Stimulated activated CD4-positive, alpha-beta T cell treated with anti-CD3 and anti-CD28 coated beads, Interleukin-1b, Interleukin-23, amount 100 ng/mL, for 48 hours (primary cell): ENCODE measurements at regions not wholly inside any gene's neighbourhood (a gene's known extent, or its start where the extent isn't known, plus 50 kb on each side); places are given as distances from the start of the nearest gene placed in this dataset.

Source experiments
- DNase-seq: peaks from one replicate; pipeline ENCODE4 v3.0.0-alpha.2; 2020

DNA sequence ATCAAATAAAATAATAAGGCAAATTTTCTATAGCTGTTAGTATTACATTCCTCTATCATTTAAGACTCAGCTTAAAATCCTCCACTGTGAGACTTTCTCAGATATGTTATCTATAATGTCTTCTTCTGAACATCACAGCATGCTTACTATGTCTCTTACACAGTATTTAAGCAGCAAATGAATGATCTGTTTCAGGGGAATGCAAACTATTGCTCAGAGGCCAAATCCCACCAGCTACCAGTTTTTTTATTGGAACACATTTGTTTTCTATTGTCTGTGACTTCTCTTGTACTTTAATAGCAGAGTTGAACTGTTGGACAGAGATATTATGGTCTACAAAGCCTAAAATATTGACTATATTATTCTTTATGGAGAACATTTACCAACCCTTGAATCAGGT is 59.6 kb downstream of the C3orf38 start:
- no peak for DNase-seq

DNA sequence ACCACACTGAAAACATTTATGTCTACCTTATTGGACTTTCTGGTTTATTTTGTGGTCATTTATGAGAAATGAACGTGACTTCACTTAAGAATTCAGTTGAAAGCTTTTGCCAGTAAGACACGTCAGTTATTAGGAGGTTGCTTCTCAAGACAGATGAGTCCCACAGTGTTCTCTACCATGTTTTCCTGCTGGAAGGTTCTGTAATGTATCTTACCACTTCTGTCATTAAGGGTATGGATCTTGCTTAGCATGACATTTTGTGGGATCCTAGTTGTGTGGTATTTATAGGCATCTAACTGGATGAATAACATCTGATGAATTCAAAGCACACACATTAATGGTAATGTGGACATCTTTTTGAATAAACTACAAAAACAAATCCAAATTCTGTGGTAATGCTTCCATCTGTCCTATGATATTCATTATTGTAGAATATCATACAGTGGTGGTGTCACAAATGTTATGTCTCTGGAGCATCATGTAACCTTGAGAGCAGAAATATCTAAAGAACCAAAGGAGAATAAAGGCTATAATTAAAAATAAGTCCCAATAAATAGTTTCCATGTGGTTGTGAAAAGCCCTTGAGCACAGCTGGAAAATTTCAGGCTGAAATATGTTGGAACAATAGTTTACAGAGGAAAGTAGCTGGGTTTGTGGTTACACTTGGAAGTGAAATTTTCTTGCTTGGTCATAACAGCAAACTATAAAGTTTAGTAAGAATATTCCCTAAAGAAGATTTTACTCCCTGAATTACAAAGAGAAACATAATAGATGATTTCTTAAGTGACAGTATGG is 61.5 kb downstream of the C3orf38 start:
- no peak for DNase-seq

DNA sequence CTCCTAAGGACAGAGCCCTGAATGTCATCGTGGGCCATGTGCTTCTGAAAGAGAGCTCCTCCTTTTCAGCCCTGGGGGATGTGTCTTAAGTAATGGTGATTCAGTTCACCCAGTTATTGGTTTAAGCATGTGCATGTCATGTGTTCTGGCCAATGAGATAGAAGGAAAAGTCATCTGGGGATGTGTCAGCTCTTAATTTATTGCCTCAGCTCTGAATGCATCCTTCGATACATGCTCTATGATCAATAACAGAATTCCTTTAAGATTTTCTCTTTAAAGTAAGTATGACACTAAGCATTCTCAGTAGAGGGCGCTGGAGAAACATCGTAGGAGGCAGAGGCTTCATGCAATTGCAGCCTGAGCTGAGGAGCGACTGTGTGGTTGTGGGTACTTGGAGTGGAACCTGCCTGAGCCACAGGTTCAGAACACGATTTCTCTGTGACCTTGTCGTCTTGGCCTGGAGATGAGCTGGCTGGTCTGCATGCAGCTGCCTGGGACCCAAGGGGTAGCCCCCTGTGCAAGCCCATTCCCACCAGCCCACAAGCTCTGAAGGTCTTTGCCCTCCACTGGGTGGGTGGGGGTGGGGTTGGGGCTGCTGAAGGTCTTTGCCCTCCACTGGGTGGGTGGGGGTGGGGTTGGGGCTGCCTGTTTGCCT is 69.5 kb downstream of the C3orf38 start:
- DNase-seq: peak; percentile 8

DNA sequence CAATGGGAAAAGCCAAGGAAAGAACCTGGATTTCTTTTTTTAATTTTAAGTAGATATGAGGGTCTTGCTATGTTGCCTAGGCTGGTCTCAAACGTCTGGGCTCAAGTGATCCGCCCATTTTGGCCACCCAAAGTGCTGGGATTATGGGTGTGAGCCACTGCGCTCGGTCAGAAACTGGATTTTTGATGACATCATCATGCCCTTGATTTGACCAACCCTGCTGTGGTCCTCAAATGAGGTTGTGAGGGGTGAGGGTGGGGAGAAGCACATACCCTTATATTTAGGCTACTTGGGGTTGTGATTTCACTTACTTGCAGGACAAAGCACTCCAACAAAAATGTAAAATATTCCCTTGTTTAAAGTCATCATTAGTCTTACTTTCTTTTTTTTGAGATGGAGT is 70.4 kb downstream of the C3orf38 start:
- DNase-seq: no peak

DNA sequence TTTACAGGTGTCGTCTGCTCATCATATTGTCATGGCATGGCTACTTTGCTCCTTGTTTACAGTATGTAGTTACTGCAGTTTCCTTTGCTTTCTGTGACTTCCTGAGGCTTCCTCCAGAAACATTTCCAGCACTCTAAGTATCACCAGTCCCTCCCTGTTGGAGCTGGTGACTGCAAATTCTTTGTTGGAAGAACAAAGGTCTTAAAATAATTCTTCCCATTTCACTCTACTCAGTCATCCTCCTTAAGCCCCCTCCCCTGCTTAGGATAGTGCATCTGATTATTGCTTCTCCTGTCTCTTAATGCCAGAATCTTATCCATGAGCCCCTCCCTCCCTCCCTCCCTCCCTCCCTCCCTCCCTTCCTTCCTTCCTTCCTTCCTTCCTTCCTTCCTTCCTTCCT is 72.0 kb downstream of the C3orf38 start:
- no peak for DNase-seq

DNA sequence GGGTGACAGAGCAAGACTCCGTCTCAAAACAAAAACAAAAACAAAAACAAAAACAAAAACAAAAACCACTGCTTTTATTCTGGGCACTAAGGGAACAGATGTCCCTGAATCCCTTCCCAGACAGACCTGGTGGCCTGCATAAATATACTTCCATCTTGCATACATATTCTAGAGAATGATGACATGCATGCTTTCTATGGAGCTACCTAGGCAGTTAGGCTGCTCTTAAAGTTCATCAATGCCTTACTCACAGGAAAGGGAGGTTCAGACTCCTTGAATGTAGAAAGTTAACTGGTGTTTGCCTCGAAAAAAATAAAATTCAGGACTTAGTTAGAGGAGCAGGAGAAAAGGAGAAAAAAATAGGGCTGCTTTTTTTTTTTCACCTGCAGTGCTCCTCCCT is 72.6 kb downstream of the C3orf38 start:
- DNase-seq: no peak

DNA sequence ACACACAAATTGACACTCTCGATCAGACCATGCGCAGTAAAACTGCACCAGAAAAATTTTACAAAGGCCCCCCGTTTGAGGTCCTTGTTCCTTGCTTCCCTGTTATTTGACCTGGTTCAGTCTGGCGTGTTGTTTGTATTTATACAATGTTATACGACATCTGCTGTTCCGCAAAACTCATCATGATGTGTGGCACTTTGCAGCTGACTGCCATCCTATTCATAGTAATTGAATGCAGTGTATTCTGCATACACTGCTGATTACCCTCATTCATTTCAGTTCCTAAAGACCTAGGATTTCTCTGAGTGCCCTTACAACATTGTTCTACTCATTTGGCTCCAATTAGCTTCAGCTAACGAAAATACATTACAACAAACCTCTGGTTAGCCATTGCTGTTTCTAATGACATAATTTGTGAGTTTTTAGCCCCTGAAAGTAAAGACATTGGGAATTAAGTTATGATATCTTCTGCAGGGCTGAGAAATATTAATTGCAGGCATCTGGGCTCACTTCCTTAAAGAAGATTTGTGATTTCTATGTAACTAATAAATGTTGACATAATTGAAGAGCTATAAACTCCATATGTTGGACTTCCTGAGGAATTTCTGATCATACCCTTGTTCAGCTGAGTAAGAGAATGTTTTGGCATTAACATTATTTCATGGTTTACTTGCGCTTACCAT is 75.7 kb downstream of the C3orf38 start:
- no peak for DNase-seq

DNA sequence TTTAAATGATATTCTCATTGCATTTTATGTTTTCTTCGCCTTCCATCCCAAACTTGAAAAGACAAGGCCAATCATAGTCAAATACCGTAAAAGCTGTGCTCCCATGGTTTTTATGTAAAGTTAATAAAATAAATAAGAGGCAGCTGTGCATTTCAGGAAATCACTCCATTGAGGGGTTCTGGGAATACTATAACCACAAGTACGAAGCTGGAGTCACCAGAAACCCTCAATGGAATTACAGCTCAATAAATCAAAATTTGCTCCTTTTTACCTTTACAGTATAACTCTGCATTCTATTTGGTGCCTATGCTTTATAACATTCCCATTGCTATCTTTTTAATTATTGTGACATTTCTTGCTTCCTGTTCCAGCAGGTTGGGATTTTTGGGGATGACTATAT is 77.2 kb downstream of the C3orf38 start:
- no peak for DNase-seq

DNA sequence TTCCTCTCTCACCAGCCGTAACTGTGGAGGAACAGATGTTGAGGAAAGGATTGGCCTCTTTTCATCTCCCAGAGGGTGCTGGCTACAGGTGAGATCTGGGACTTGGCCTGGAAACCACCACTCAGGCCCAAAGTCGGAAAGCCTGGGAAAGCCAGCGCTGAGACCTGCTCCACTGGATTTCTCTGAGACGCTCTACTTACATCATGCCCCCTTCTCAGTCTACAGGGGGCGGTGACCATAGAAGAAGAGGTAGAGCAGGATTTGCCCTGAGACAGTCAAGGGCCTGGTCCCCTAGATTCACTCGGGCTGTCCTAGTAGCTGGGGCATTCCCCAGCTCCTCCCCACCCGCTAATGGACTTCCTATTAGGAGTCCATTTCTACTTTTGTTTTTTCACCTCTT is 80.9 kb downstream of the C3orf38 start:
- no peak for DNase-seq

DNA sequence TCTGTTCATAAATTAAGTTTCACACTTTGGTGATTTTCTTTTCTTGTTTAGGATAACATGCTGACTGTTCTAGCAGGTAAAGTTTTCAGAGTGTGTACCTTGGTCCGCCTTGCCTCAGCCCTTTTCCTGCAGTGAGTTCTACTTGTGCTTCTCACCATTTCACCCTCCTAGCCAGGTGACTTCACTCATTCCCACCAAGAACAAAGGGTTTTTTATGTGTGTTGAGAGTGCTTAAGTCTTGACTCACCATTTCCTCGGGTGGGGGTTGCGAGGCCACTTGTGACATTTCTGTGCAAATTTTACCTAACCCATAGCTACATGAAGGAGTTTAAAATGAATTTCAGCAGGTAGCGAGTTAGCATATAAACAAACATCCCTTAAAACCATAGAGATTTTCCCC is 81.4 kb downstream of the C3orf38 start:
- no peak for DNase-seq

DNA sequence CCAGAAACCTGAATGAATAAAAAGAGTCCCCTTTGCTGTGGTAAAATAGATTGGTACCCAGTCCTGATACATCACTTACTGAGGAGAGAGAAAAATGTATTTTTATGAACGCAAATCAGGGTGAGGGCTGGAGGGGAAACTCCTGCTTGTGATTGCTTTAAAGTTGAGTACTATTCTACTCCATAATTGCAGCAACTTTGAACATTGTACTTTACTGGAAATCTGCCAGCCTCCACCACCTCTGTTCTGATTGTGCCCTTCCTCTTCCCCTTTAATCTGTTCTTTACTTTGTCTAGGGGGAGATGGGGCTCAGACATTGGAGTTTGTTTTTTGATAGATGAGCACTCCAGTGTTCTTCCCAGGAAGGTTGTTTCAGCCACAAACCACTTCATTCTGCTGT is 81.9 kb downstream of the C3orf38 start:
- no peak for DNase-seq

DNA sequence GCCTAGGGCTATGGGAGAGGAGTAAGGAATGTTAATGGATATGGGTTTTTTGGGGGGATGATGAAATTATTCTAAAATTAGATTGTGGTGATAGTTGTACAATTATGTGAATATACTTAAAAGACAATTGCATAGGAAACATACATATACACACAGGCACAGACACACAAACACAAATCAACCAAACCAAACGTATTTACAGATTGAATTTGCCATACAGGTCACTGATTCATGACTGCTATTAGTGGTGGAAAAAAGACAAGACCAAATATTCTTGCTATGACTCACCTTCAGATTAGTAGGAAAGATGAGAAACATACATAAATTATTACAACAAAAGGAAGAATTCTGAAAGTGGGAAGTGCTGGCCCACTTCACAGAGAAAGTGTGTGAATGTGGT is 85.3 kb downstream of the C3orf38 start:
- no peak for DNase-seq

DNA sequence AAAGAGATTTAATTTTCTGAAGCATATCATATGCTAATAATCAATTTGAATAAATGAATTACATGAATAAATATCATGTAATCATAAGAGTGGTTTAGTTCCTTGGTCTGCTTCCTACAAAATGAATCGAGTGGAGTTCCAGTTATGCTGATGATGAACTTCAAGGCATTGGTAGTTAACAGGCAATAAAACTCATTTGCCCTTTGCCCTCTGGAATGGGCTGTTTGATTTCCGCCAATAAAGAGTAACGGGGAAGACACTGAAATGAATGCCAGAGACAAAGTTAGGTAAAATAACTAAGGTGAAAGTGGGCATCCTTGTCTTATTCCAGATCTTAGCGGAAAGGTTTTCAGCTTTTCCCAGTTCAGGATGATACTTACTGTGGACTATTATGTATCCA is 90.1 kb downstream of the C3orf38 start:
- no peak for DNase-seq

DNA sequence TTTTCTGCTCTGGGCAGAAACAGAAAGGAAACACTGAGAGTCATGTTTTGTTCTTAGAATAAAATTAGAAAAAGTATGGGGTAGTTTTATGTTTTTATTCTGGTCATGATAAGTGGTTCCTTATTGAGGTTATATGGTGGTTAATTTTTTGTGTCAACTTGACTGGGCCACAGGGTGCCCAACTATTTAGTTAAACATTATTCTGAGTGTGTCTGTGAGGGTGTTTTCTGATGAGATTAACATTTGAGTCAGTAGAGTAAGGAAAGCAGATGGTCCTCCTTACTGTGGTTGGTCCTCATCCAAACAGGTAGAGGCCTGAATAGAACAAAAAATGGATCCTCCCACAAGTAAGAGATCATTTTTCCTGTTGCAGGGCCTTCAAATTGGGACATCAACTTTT is 98.9 kb downstream of the C3orf38 start:
- no peak for DNase-seq

DNA sequence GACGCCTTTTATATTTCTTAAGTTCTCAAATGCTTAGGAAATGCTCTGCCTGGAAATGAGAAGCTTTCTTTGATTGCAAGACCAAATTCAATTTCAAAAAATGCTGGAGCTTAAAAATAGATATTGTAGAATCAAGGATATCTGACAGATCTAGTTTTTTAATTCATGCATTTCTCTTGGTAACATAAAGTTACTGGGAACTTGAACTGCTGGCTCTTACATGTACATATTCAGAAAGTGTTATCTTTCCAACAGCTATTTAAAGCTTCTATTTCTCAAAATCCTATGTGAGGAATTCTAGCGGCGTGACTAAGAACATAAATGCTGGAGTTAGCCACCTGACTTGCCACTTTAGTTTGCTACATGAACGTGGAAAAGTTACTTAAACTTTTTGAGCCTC is 109.3 kb downstream of the C3orf38 start:
- no peak for DNase-seq

DNA sequence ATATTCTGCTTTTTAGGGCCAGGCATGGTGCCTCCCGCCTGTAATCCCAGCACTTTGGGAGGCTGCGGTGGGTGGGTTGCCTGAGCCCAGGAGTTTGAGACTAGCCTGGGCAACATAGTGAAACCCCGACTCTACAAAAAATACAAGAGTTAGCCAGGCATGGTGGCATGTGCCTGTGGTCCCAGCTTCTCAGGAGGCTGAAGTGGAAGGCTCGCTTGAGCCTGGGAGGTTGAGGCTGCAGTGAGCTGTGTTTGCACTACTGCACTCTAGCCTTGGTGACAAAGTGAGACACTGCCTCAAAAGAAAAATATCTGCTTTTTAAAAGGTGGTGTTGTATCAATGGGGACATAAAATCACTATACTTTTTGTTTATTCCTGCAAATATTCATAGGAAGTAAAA is 112.8 kb downstream of the C3orf38 start:
- no peak for DNase-seq

DNA sequence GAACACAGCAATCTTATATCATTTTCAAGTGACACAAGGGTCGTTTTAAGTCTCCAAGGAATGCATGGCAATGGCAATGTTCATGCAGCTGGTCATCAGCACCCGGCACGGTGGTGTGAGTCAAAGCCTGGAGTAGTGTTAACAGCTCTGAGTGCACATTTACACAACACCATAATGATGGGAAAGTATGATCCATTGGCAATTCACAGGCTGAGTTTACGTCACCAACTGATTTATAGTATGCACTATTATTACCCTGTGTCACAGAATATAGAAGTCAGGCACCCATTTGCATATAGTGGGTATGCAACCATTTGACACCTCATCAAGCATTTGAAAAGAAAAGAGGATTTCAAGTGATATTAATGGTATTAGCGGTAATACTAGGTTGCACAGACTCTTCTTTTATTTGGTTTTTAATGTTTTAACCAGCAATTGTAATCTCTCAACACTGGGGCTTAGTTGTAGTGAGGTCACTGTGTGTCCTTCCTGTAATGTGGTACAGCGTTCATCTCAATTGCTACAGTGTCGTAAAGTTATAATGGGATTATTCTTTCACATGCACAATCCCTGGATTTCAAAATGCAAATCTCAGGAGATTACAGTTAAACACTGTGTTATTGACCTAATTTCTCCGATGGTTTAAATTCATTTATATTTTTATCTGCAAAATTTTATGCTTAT is 113.8 kb downstream of the C3orf38 start:
- no peak for DNase-seq

DNA sequence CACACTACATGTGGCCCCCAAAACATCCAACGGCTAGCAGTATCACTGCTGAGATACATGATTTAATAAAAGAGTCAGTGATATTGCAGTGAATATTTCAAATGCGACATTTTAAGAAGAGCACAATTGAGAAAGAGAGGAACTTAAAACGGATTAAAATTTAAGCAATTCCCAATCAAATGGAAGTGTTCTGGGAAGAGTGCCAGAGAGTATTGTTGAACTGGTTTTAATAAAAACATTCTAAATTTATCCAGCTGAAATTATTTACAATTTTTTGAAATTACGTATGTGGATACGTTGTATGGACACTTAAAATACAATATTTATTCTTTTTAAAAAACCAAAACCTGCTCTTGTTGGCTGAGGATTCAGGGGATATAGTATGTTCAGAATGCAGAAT is 117.7 kb downstream of the C3orf38 start:
- DNase-seq: no peak

DNA sequence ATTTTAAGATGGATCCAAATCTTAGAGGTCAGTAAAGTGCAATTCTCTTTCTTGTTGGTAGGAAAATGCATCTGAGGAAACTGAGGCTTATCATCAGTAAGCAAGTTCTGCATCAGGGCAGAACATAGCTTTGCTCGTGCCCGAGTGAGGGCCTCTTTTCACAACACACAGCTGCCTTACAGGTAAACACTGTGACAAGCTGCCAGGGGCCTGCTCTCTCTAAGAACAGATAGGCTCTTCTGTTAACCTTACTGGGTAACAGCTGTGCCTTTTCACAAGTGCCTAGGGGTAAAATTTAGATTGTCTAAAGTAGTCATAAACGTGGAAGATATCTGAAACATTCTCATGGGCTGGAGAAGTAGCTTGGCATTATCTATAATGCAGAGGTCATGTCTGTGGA is 118.1 kb downstream of the C3orf38 start:
- no peak for DNase-seq

DNA sequence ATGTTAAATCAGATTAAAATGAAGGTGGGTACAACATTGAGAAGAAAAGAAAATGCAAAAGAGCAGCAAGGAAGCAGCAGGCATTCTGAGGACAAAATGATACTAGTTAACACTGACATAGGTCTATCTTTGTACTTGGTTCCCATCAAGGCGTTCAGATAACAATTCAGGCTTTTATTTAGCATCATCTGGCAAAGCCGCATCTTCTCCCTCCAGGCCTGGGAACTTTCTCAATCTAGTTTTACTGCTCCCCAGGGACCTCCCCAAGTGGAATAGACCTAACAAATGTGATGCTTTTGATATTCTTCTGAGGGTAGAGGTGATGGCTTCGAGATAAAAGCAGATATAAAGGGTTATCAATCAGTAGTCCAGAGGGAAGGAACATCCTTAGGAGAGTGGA is 130.6 kb downstream of the C3orf38 start:
- no peak for DNase-seq

DNA sequence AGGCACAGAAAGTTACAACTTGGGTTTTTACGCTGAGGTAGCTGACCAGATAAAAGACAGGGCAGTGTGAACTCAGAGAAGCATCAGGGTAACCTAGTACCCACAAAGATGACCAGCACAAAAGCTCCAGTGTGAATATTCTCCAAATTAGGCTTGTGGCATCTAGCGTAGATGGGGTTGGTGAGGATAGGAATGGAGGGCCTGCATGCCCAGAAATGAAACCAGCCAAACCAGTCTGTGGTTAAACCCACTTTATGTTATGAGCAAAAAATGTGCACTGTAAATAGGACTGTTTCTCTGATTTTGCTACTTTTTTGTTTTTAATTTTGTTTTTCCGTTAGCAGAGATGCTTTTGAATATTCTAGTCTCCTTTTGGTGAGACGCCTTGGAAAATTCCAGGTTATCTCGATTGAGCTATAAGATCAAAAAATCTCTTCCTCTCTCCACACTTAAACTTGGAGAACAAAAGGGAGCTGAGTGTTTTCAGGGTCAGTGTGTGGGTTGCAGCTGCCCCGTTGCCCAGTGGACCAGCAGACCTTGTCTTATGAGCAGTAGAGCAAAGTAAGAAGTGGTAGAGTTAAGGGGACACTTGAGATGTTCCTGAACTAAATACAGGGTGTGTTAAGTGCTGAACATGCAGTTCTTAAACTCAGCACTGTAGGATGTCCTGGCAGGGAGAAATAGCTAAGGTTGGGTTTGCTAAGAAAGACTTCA is 132.9 kb downstream of the C3orf38 start:
- DNase-seq: no peak

DNA sequence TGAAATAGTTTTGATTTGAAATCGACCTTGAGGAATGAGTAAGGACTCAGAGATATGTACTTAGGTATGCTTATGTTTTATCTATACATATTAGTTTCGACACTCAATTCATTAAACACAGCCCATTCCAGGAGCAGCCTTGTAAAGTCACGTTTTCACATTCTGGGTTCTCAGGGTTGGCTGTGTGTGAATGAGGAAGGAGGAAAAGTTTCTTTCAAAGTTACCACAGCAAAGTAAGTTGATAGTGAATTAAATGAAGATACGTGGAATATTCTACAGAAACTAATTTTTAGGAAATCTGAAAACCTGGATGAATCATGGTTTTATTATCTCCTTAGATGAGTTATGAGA is 133.5 kb downstream of the C3orf38 start:
- no peak for DNase-seq

DNA sequence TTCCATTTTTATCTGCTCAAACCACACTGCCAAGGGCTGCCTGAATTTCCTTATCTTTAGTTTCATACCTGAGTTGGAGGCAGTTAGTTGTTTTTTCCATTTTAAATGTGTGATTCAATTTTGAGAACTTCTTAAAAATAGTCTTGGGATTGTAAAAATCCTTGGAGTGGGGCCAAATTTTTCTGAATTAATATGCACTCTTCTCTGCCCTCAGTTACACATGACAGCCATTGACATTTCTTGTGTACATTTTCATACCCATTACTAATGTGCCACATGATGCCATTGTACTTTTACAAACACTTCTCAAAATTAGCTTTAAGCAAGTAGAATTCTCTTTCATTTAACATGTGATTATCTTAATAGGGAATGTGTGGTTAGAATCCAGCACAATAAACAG is 141.7 kb downstream of the C3orf38 start:
- DNase-seq: no peak
